H1 (cell line): ENCODE measurements at regions not wholly inside any gene's neighbourhood (a gene's known extent, or its start where the extent isn't known, plus 50 kb on each side); places are given as distances from the start of the nearest gene placed in this dataset.

Source experiments
- CTCF ChIA-PET: fragments of 300-600 bp; sonication (Branson Sonifier 250); formaldehyde crosslinking; loops from one replicate; lab custom pipeline; 2021; ENCODE audit not compliant: partially characterized antibody; lab: Charles Lee
- POLR2A ChIA-PET: fragments of 300-600 bp; sonication (Branson Sonifier 250); formaldehyde crosslinking; loops from one replicate; lab custom pipeline; 2021; ENCODE audit warnings: inconsistent platforms; ENCODE audit not compliant: partially characterized antibody; lab: Charles Lee
- DNase-seq, 2 experiments: peaks; one replicate each; pipeline versions ENCODE4 v3.0.0 to v3.0.0-alpha.2; 2010 to 2022; ENCODE audit warnings: low spot score in 2 of 2, low read depth in 1 of 2, mixed read lengths in 1 of 2
- FAIRE-seq: peaks from 2 replicates; lab custom pipeline; 2011; peaks lifted over from hg19 to GRCh38; lab: Jason Lieb, UNC
- H2AFZ ChIP-seq: 2 replicates; pipeline ENCODE4 v1.8.1; 2012; ENCODE audit warnings: low read length, inconsistent platforms
- H2AK5ac ChIP-seq: 2 replicates; pipeline ENCODE4 v1.6.1; 2013; ENCODE audit warnings: low read depth, low read length
- H2BK120ac ChIP-seq: replicated peaks from 2 replicates; pipeline ENCODE3; 2013; ENCODE audit warnings: low read depth, low read length, inconsistent platforms
- H2BK12ac ChIP-seq: 2 replicates; pipeline ENCODE4 v1.6.1; 2013; ENCODE audit warnings: low read depth, low read length
- H2BK15ac ChIP-seq: 2 replicates; pipeline ENCODE4 v1.6.1; 2013; ENCODE audit warnings: low read length
- H2BK20ac ChIP-seq: 2 replicates; pipeline ENCODE4 v1.6.1; 2013; ENCODE audit warnings: low read length
- H2BK5ac ChIP-seq: 2 replicates; pipeline ENCODE4 v1.6.1; 2013; ENCODE audit warnings: low read depth, low read length
- H3K14ac ChIP-seq: 2 replicates; pipeline ENCODE4 v1.6.1; 2013; ENCODE audit warnings: inconsistent platforms; ENCODE audit not compliant: insufficient read length
- H3K18ac ChIP-seq: 2 replicates; pipeline ENCODE4 v1.6.1; 2013; ENCODE audit warnings: low read length; ENCODE audit errors: extremely low read depth
- H3K23ac ChIP-seq: 2 replicates; pipeline ENCODE4 v1.6.1; 2013; ENCODE audit warnings: inconsistent platforms; ENCODE audit not compliant: insufficient read length
- H3K23me2 ChIP-seq: 2 replicates; pipeline ENCODE4 v1.6.1; 2013; ENCODE audit warnings: low read depth, low read length
- H3K27ac ChIP-seq: 2 replicates; pipeline ENCODE4 v1.6.1; 2011; ENCODE audit warnings: low read depth, low read length, inconsistent platforms
- H3K27me3 ChIP-seq, 4 experiments: replicated peaks in 1 of 4; 1 replicate in 1 of 4; 2 replicates in 3 of 4; pipeline versions ENCODE4 v1.6.1 to v1.8.1; 2011 to 2013; ENCODE audit warnings: low read length in 3 of 4, mild to moderate bottlenecking in 3 of 4, inconsistent platforms in 2 of 4, mixed read lengths in 2 of 4, moderate library complexity in 1 of 4; ENCODE audit not compliant: control insufficient read depth in 3 of 4, insufficient read depth in 3 of 4; ENCODE audit errors: extremely low read depth in 1 of 4
- H3K36me3 ChIP-seq, 4 experiments: 2 replicates each; pipeline versions ENCODE4 v1.6.1 to v1.8.1; 2011 to 2013; ENCODE audit warnings: mild to moderate bottlenecking in 4 of 4, low read length in 3 of 4, moderate library complexity in 2 of 4, control low read depth in 1 of 4, inconsistent platforms in 1 of 4; ENCODE audit not compliant: insufficient read depth in 4 of 4, control insufficient read depth in 2 of 4
- H3K4ac ChIP-seq: replicated peaks from 2 replicates; pipeline ENCODE3; 2013; ENCODE audit warnings: low read length, low read depth, mixed read lengths, inconsistent platforms; ENCODE audit not compliant: insufficient read length
- H3K4me1 ChIP-seq, 4 experiments: replicated peaks in 1 of 4; 1 replicate in 1 of 4; 2 replicates in 3 of 4; pipeline versions ENCODE4 v1.6.1 to v1.8.1; 2011 to 2013; ENCODE audit warnings: low read length in 3 of 4, inconsistent platforms in 2 of 4, mixed read lengths in 1 of 4; ENCODE audit not compliant: insufficient read depth in 4 of 4, control insufficient read depth in 3 of 4
- H3K4me2 ChIP-seq, 2 experiments: 2 replicates each; pipeline versions ENCODE4 v1.6.1 to v1.8.1; 2011 to 2013; ENCODE audit warnings: low read depth in 2 of 2, low read length in 2 of 2, control low read depth in 1 of 2, inconsistent platforms in 1 of 2, mild to moderate bottlenecking in 1 of 2; ENCODE audit not compliant: insufficient read depth in 1 of 2
- H3K4me3 ChIP-seq, 4 experiments: fragments of 200-600, 300-600 bp in 1 of 4; sonication (generic), shearing (Covaris generic), sonication (Bioruptor Twin) in 1 of 4; 2 replicates each; pipeline versions ENCODE4 v1.5.1 to v1.8.1; 2011 to 2016; ENCODE audit warnings: low read length in 4 of 4, low read depth in 3 of 4, control low read depth in 2 of 4, inconsistent platforms in 2 of 4, mild to moderate bottlenecking in 2 of 4, mixed read lengths in 1 of 4, moderate library complexity in 1 of 4; ENCODE audit not compliant: insufficient read depth in 2 of 4; ENCODE audit errors: extremely low read depth in 1 of 4
- H3K56ac ChIP-seq: replicated peaks from 2 replicates; pipeline ENCODE3; 2013; ENCODE audit warnings: low read depth, mild to moderate bottlenecking, mixed read lengths, low read length, inconsistent platforms; ENCODE audit not compliant: insufficient read length
- H3K79me1 ChIP-seq: 2 replicates; pipeline ENCODE4 v1.6.1; 2013; ENCODE audit warnings: low read depth, low read length, control low read depth
- H3K79me2 ChIP-seq, 2 experiments: 2 replicates each; pipeline versions ENCODE4 v1.6.1 to v1.8.1; 2012 to 2013; ENCODE audit warnings: low read length in 2 of 2, mild to moderate bottlenecking in 2 of 2, inconsistent platforms in 1 of 2; ENCODE audit not compliant: insufficient read depth in 2 of 2, control insufficient read depth in 1 of 2
- H3K9ac ChIP-seq, 4 experiments: replicated peaks in 1 of 4; 1 replicate in 1 of 4; 2 replicates in 3 of 4; pipeline versions ENCODE4 v1.6.1 to v1.8.1; 2011 to 2013; ENCODE audit warnings: low read depth in 3 of 4, low read length in 3 of 4, control low read depth in 2 of 4, mild to moderate bottlenecking in 2 of 4, moderate library complexity in 2 of 4, inconsistent platforms in 1 of 4; ENCODE audit errors: extremely low read depth in 1 of 4
- H3K9me3 ChIP-seq, 2 experiments: 2 replicates each; pipeline versions ENCODE4 v1.6.1 to v1.8.1; 2012 to 2013; ENCODE audit warnings: mild to moderate bottlenecking in 2 of 2, moderate library complexity in 2 of 2, control low read depth in 1 of 2, inconsistent platforms in 1 of 2, low read depth in 1 of 2, low read length in 1 of 2, mixed read lengths in 1 of 2; ENCODE audit not compliant: insufficient read depth in 2 of 2
- H4K20me1 ChIP-seq, 2 experiments: replicated peaks in 1 of 2; 2 replicates each; pipeline versions ENCODE3 to v1.8.1; 2011 to 2013; ENCODE audit warnings: inconsistent platforms in 2 of 2, low read length in 2 of 2, mild to moderate bottlenecking in 1 of 2; ENCODE audit not compliant: insufficient read depth in 2 of 2, control insufficient read depth in 1 of 2
- H4K5ac ChIP-seq: 2 replicates; pipeline ENCODE4 v1.6.1; 2013; ENCODE audit warnings: low read length, low read depth, mixed read lengths, inconsistent platforms; ENCODE audit not compliant: insufficient read length
- H4K8ac ChIP-seq: 2 replicates; pipeline ENCODE4 v1.8.0; 2013; ENCODE audit warnings: mild to moderate bottlenecking, moderate library complexity, low read length, inconsistent platforms; ENCODE audit not compliant: insufficient read depth; ENCODE audit errors: extremely low read depth
- H4K91ac ChIP-seq: replicated peaks from 2 replicates; pipeline ENCODE3; 2013; ENCODE audit warnings: low read length, mixed read lengths, inconsistent platforms; ENCODE audit not compliant: insufficient read length
- CTCF ChIP-seq, 3 experiments: IDR thresholded peaks; 1 replicate in 2 of 3; 2 replicates in 1 of 3; pipeline versions ENCODE4 v1.5.1 to v1.6.1; 2011; ENCODE audit warnings: low read length in 3 of 3, mild to moderate bottlenecking in 3 of 3, inconsistent platforms in 2 of 3, low read depth in 1 of 3, moderate library complexity in 1 of 3; ENCODE audit not compliant: insufficient read depth in 1 of 3; ENCODE audit errors: control extremely low read depth in 1 of 3
- KDM1A ChIP-seq: fragments of 200-600, 300-600 bp; sonication (generic); IDR thresholded peaks from 2 replicates; pipeline ENCODE4 v1.7.1; 2016; ENCODE audit warnings: mild to moderate bottlenecking, low read length, borderline replicate concordance
- RAD21 ChIP-seq, 2 experiments: IDR thresholded peaks in 1 of 2; conservative IDR thresholded peaks in 1 of 2; 2 replicates each; pipeline ENCODE4 v1.6.1; 2011; ENCODE audit warnings: low read depth in 2 of 2, low read length in 2 of 2, improper control_type of control experiment in 1 of 2, inconsistent platforms in 1 of 2, mild to moderate bottlenecking in 1 of 2, moderate library complexity in 1 of 2
- TCF12 ChIP-seq: IDR thresholded peaks from 2 replicates; pipeline ENCODE4 v1.6.1; 2011; ENCODE audit warnings: low read depth, mild to moderate bottlenecking, low read length
- WGBS, 2 experiments: shearing (Covaris generic) in 1 of 2; methylation state at CpG; one replicate each; pipeline versions ENCODE4 v1.1.6 to v1.1.7; 2013 to 2015; ENCODE audit warnings: low lambda C conversion rate in 2 of 2, mixed read lengths in 2 of 2, inconsistent platforms in 1 of 2, low coverage in 1 of 2, missing lambda C conversion rate in 1 of 2; ENCODE audit not compliant: insufficient replicate concordance in 2 of 2, insufficient coverage in 1 of 2, insufficient read length in 1 of 2; ENCODE audit errors: extremely low coverage in 1 of 2, missing lambda C conversion rate in 1 of 2; 5-methylcytosine and 5-hydroxymethylcytosine counted together

GRCh38 chr12:23361971-23362370, 587.5 kb downstream of the SOX5 start:
- ChIA-PET CTCF (interaction anchor here (0.6 to 2.9 kb wide), 8 partner anchors 9 to 1067 kb away, joined by 3 to 16 read pairs (median 4); no protein-coding TSS in a partner anchor), POLR2A (no interaction called here)
- Histone ChIP-seq H3K4ac (no peak overlapping the region), H3K9me3 (peaks cover 6 to 16% of the 10 kb centered on the region in 2 experiments), H2BK15ac (no peak overlapping the region), H2BK20ac (no peak overlapping the region), H3K23ac (no peak overlapping the region), H2BK5ac (no peak overlapping the region), H4K20me1 (no peaks in the 10 kb centered on the region), H3K56ac (no peak overlapping the region), H2AFZ (no peak overlapping the region), H3K4me3 (no peak overlapping the region), H2BK12ac (no peak overlapping the region), H3K27me3 (no peaks in the 10 kb centered on the region), H2AK5ac (no peak overlapping the region), H3K23me2 (no peaks in the 10 kb centered on the region; the same call in 1 of the 2 replicates), H2BK120ac (no peak overlapping the region), H3K79me1 (no peaks in the 10 kb centered on the region), H4K91ac (no peak overlapping the region), H3K9ac (no peak overlapping the region), H3K18ac (no peak overlapping the region), H3K27ac (no peak overlapping the region), H3K79me2 (no peaks in the 10 kb centered on the region), H3K36me3 (peaks cover 0 to 2% (median 0%) of the 10 kb centered on the region in 4 experiments; a peak in 1 of 8 replicates), H3K14ac (no peak overlapping the region), H4K8ac (no peak overlapping the region), H3K4me1 (no peaks in the 10 kb centered on the region), H3K4me2 (no peak overlapping the region), H4K5ac (no peak overlapping the region)
- TF ChIP-seq CTCF (IDR thresholded peaks at IDR 0.05; ENCODE audit: control extremely low read depth in 1 of 3, insufficient read depth in 1 of 3, low read depth in 1 of 3, low read length in 3 of 3): peak in 2 of 3 experiments; percentile 22 to 46; a peak in 2 of 4 replicates
- TF ChIP-seq RAD21 (IDR thresholded peaks at IDR 0.05 in 1 of 2, conservative IDR thresholded peaks at IDR 0.05 in 1 of 2; ENCODE audit: low read depth in 2 of 2, low read length in 2 of 2): peak; percentile 37 to 46; a peak in 3 of 4 replicates
- TF ChIP-seq KDM1A: no peak
- TF ChIP-seq TCF12: no peak
- WGBS, 2 experiments: 67% methylated on average over 5 of the region's 6 CpGs; no CpG with 5 or more reads in 1 of the 2 experiments
- no peak for FAIRE-seq
- no peak for DNase-seq
